NCI-H2029 treated with DMSO at 0.1 percent for 48 hours (cell line): ENCODE measurements at regions not wholly inside any gene's neighbourhood (a gene's known extent, or its start where the extent isn't known, plus 50 kb on each side); places are given as distances from the start of the nearest gene placed in this dataset.

Source experiments
- DNase-seq: peaks from one replicate; lab custom pipeline; 2025; lab: John Stamatoyannopoulos, UW

DNA sequence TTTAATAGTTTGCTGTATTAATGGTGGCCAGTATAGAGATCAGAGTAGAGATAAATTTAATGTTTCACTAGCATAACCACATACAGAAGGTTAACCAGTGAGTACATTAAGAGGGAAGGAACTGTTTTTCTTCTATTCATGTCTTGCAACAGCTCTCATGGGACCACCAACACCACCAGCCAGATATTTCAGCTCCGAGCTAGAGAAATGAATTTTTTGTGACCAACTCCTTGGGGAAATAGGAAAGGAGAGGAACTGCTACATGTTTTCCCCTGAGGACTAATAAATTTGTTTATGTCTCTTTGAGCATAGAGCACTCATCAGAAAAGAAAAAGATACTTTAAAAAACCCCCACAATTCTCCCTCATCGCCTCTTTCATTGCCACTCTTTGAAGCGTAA lies 247.5 kb downstream of the MBNL1 start:
- no peak for DNase-seq

- DNase-seq, result no peak
Observed at GRCh38 chr3:152517502-152517901, 248.8 kb downstream of the MBNL1 start.

GRCh38 chr3:152518346-152518745 lies 249.6 kb downstream of the MBNL1 start:
- no peak for DNase-seq

GRCh38 chr3:152519376-152519775 lies 250.6 kb downstream of the MBNL1 start:
- no peak for DNase-seq

DNA sequence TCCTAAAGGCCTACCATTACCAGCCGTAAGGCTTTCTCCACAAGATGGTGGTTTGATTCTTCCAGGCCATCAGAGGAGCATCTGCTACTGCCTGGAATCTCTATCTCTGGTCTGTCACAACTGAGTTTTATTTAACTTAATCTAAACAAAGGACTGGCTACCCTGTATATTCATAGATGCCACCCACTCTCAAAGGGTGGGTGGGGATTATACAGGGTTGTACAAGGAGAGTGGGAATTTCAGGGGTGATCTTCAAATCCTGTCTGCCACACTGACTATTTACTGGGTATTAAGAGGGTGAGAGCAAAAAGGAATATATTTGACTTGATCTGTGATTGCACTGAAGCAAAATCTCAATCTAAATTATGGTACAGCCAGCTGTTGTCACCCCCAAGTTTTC lies 253.3 kb downstream of the MBNL1 start:
- DNase-seq, result no peak

- peak; percentile 3 for DNase-seq
Observed at GRCh38 chr3:152524198-152525140, 255.7 kb downstream of the MBNL1 start.

GRCh38 chr3:152531717-152532116 lies 263.0 kb downstream of the MBNL1 start:
- DNase-seq, result no peak

DNA sequence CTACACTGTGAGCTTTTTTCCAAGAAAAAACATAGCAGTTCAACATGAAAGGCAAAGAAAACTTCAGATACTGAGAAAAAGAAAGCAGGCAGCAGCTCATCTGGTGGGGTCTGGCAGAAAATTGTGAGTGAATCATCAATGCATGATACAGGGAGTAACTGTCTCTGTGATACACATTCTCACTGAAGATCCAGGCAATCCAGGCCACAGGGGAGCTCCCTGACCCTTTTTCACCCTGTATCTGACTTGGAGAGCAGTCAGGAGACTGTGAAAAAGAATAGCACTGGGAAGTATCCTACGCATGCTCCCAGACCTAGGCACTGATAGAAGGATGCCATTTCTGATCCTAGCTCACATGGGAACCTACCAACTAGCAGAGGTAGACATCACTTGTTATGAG lies 269.8 kb downstream of the MBNL1 start:
- DNase-seq, result no peak

DNA sequence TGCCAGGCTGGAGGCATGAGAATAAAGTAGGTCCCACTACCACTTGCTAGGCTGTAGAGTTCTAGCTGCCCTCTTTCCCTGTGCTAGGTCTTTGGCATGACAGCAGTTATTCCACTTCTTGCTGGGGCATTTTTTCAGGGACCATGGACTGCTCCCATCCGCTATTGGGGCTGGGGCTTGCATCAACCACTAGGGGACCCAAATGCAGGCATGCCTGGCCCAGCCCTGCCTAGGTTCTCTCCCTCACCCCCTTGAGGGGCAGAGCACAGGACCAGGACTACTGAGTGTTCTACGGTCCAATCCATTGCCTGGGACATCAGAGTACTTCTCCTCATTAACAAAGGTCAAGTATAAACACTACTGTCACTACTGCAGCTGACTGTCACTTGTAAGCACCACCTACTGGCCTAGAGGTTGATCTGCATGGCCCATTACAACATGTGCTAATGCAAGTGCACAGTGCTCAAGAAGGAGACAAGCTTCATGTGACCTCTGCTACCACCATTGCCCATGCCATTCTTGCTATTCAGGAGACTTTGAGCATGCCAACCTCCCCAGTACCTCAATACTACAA lies 270.5 kb downstream of the MBNL1 start:
- DNase-seq, result no peak

- DNase-seq, result no peak
Observed at GRCh38 chr3:152540120-152540519, 271.4 kb downstream of the MBNL1 start.

DNA sequence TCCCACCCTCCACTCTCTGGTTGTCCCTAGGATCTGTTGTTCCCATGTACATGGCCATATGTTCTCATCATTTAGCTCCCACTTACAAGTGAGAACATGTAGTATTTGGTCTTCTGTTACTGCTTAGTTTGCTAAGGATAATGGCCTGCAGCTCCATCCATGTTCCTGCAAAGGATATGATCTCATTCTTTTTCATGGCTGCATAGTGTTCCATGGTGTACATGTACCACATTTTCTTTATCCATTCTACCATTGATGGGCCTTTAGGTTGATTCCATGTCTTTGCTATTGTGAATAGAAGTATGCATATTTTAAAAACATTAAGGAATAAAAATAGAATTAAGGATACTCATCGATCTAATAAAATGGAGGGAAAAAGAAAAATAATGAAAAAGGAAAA lies 278.4 kb downstream of the MBNL1 start:
- DNase-seq, result no peak

DNA sequence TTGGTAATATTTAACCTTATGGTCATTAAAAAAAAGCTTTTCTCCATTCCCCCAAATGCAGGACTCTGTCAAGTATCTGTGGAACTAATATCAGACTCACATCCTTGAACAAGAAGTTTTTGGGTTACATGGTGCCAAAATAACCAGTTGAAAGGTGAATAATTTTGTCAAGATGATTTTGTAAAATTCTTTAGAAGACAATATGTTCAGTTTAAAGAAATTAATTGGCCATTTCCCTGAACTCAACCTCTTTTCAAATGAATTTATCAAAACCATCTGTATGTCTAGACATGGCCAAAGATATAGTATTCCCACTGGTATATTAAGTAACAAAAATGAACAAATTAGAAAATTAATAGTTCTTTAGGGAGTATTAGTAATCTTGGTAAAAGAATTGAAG lies 280.5 kb downstream of the MBNL1 start:
- no peak for DNase-seq

- DNase-seq, result no peak
Observed at GRCh38 chr3:152550284-152550683, 281.6 kb downstream of the MBNL1 start.

GRCh38 chr3:152554980-152555379 lies 280.0 kb upstream of the P2RY1 start:
- no peak for DNase-seq

DNA sequence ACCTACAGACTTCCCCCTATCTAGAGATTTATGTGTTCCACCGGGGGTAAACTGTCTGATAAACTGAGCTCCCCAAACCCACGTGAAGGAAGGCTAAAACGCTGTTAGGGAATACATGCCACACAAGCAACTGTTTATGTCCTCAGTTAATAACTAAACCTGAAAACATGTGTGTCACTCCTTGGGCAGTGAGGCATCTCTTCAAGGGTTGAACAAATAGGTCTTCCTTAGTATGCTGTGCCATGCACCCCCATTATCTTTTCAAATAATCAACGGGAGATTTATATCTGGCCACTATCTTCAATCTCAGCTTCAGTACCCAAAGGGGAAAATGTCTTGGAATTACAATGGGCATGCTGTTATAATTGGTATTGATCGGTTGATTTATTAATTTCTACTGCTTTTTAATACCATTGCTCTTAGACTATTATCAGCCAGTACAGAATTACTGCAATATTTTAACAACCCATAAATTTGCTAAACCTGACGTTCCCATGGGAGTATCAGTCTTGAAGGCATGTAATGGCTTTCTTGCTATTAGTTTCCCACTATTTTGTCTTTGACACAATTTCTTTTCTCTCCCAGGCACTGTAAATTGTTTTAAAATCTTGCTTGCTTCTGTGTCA lies 279.2 kb upstream of the P2RY1 start:
- no peak for DNase-seq

DNA sequence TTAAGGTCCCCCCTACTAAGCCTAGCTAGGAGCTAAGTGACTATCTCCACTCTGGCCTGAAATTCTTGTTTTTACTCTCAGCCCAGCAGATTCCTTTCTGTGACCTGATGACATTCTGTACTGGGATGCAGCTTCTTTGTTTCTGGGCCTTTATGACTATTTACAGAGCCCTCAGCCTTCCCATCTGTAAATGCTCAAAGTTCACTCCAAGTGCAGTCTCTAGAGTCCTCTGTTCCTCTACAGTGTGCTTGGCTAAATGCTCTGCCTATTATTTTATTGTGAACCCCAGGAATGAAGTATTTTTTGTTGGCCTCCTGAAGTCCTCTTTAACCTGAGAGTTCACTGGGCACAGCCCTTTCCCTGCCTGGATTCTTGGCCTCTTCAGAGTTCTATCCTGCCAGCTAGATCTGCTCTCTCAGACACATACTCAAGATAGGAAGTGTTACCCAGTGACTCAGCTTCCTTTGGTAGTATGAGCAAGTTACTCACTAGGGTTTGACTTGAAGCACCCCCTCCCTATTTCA lies 278.1 kb upstream of the P2RY1 start:
- no peak for DNase-seq

GRCh38 chr3:152557302-152557999 lies 277.5 kb upstream of the P2RY1 start:
- DNase-seq, result no peak

DNA sequence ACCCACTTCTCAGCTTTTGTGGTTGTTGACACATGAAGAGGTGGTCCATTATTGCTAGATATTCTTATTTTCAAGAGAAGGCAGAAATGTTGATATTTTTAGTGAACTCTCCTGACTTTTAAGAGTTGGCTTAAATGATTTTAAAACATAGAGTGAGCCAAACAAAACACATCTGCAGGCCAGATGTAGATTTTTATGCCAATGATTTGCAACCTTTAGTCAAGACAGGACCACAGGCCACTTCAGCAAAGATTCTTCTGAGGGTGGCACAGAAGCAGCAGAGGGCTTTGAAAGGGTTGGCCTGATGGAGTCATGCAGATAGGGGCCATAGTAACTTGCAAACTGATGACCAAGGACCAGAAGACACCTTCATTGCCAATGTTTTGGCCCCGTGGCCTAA lies 276.5 kb upstream of the P2RY1 start:
- DNase-seq, result no peak

DNA sequence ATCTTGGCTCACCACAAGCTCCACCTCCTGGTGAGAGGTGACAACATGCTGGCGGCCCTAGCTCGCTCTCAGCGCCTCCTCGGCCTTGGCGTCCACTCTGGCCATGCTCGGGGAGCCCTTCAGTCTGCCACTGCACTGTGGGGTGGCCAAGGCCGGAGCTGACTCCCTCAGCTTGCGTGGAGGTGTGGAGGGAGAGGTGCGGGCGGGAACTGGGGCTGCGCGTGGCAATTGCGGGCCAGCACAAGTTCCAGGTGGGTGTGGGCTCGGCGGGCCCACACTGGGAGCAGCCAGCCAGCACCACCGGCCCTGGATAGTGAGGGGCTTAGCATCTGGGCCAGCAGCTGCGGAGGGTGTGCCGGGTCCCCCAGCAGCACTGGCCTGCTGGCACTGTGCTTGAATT lies 275.7 kb upstream of the P2RY1 start:
- DNase-seq, result no peak

GRCh38 chr3:152564459-152564858 lies 270.5 kb upstream of the P2RY1 start:
- no peak for DNase-seq

DNA sequence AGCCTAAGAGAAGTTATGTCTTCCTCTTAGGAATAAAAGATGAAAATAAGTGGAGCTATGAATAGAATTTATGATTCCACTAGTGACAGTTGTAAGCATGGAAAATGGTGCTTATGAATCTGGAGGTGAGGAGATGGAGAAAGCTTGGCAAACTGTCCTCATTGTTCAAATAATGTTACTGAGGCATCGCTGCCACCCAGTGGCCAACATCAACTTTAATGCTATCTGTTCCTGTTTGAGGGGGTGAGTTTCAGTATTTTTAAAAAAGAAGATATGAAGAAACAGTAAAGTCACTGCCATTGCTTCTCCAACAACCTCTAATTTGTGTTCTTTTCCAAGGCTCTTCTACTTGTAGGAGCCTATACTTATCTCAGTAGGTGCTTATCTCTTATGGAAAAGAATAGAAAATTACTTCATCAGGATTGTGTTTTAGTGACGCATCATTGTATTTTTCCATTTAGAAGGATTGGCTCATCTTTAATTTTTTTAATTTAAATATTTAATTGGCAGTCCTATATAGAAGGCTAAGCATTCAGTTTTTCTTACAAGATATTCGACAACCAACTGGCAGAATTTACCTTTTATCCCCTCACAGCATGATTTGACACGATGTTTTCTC lies 260.4 kb upstream of the P2RY1 start:
- DNase-seq, result no peak

GRCh38 chr3:152578769-152579168 lies 256.2 kb upstream of the P2RY1 start:
- DNase-seq, result no peak
